D341Med (cell line): ENCODE measurements at regions not wholly inside any gene's neighbourhood (a gene's known extent, or its start where the extent isn't known, plus 50 kb on each side); places are given as distances from the start of the nearest gene placed in this dataset.
"Not testable (repeated sequence)": the region's sequence is repeated elsewhere in the genome, so short reads cannot be mapped to it uniquely, and the experiment has no call there.

Experiments used
- DNase-seq: peaks from one replicate; pipeline ENCODE4 v3.0.0; 2012; ENCODE audit warnings: low spot score

DNA sequence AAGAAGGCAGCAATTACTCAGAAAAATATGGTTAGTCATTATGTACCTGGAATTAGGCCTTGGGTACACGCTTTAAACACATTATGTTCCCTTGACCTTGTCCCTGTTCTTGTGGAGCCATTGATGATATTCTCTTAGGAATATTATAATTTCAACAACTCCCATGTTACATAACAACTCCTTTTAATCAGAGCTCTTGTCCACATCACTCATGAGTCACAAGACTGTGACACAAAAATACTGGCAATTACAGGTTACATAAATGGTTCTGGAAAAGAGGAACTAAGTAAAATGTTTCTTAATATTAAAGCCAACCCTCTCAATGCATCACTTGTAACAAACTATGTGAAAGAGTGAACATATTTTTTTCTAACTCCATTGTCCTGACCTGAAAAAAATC lies 143.8 kb upstream of the PCLO start:
- no peak for DNase-seq

DNA sequence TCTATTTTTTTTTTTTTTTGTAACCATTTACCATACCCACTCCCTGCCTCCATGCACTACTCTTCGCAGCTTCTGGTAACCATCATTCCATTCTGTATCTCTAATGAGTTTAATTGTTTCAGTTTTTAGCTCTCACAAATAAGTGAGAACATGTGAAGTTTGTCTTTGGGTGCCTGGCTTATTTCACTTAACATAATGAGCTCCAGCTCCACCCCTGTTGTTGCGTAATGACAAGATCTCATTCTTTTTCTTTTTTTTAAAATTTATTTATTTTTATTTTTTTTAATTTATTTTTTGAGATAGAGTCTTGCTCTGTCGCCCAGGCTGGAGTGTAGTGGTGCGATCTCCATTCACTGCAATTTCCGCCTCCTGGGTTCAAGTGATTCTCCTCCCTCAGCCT lies 142.3 kb upstream of the PCLO start:
- no peak for DNase-seq

DNA sequence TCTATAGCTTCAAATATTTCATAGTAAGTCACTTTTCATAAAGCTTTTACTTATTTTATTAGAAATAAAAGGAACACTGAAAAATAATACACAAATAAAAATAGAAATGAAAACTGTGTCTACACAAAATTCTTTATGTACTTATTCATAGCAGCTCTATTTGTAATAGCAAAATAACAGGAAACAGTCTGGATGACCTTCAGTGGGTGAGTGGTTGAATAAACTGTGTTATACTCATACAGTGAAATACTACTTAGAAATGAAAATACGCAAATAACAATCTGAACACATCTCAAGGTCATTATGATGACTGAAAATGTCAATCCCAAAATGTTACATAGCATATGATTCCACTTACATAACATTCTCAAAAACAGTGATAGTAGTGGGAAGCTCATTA lies 138.7 kb upstream of the PCLO start:
- DNase-seq: no peak

DNA sequence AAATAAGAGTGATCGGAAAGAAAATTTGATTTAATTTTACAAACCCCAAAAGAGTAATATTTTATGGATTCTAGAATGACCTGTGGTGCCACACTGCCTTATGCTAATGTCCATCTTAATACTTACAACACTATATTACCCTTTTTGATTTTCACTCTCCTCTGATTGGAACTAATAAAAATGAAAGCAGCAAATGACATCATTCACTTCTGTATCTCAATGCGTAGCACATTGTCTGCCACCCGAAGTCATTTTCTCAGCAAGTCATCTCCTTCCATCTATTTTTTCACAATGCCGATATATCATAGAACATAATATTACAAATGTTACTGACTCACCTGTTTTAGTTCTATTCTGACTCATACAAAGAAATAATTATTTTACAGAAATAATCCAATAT lies 127.5 kb upstream of the PCLO start:
- DNase-seq: no peak

DNA sequence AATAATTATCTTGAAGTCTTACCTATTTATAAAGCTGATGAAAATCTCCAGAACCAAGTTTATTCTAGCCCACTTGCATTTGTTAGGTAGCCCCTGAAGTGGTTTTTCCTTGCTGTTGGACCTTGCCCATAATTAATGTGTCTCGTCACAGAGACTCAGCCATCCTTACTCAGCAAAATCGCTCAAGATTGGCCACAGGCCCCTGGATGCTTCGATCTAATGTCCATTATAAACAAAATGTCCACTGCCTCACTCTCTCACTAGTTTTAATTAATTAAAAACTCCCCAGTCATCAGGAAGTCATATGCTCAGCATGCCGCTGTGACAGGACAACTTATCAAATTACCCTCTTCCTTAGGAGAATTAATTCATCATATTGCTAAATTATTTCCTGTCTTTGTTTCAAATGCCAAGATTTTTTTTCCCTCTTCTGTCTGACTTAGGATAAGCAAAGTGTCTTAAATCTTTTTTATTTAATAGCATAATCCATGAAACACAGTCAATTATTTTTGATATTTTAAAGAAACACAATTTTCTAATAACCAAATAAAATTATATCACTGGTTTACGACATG lies 126.8 kb upstream of the PCLO start:
- no peak for DNase-seq

DNA sequence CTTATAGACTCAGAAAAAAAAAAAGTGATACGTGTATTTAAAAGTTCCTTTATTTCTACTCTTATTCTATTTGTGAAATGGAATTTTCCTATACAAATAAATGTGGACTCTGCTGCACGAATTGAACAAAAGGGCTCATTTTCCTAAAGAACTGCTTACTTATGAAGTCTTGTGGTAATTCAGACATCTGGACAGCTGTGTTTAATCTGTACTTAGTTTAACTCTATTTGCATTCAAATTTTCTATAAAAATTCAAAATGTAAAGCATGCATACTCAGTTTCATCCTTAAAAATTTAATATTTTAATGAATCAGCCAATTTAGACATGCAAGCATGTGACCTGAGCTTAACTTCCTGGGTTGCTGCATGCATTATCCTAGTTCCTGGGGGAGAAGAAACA lies 118.0 kb upstream of the PCLO start:
- DNase-seq: no peak

DNA sequence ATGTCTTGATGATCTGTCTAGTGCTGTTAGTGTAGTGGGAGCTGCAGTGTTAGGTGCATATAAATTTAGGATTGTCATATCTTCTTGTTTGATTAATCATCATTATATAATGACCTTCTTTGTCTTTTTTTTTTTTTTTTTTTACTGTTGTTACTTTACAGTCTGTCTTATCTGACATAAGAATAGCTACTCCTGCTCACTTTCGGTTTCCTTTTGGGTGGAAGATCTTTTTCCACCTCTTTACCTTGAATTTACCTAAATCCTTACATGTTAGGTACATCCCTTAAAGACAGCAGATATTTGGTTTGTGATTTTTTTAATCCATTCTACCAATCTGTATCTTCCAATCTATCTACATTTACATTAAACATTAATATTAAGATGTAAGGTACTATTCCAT lies 113.6 kb upstream of the PCLO start:
- no peak for DNase-seq

DNA sequence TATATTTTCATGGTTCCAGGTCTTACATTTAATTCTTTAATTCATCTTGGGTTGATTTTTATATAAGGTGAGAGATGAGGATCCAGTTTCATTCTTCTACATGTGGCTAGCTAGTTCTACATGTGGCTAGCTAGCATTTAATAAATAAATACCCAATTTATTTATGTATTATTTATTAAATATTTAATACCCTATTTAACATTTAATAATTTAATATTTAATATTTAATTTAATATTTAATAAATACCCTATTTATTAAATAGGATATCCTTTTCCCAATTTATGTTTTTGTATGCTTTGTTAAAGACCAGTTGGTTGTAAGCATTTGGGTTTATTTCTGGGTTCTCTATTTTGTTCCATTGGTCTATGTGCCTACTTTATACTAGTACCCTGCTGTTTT lies 111.0 kb upstream of the PCLO start:
- DNase-seq: no peak

DNA sequence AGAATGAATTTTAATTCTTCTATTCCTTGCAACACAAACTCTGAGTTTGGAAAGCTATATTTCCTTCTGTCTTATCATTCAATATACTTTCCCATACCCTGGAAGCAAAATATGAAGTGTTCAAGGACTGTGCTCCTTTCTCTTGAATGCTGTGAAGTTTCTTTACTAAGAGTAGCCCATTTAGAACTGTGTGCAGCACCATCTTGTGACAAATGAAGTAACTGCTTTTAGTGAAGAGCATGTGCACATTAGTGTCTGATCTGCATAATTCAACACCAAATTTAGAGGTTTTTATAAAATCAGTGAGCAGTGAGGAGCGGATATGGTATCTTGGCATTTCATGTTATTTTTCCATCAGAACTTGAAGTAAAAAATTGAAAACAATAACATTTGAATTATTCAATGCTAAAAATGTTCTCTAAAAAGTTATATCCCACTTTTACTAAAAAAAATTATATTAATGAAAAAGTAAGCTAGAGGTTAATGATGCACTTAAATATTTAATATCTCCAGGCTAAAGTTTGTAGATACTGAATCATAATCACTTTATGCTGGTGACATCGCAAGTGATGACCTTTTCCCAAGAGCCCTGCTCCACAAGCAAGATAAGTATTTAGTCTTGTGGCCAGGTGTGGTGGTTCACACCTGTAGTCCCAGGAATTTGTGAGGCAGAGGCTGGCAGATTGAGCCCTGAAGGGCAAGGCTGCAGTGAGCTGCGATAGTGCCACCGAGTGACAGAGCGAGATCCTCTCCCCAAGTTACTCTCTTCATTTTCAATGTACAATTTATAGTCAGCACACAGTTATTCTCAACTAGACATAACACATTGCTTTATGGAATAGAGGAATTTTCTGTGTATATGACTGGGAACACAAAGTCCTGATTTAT lies 108.8 kb upstream of the PCLO start:
- DNase-seq: peak; percentile 46

DNA sequence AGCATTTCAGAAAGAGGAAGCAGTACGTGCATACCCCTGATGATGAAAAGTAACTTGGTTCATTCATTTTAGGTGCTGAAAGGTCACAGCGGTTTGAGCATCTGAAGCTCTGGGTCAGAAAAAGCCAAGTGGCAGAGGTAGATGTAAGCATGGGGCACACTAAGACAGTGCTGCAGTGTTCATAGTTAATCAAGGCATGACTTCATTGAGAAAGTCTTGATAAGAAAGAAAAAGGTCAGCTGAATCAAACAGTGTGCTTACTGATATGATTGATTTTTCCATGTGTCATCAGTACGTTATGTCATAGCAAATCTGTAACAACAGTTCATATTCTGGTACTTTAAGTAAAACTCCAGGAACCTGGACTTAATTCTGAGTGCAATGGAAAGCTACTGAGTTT lies 107.7 kb upstream of the PCLO start:
- no peak for DNase-seq

DNA sequence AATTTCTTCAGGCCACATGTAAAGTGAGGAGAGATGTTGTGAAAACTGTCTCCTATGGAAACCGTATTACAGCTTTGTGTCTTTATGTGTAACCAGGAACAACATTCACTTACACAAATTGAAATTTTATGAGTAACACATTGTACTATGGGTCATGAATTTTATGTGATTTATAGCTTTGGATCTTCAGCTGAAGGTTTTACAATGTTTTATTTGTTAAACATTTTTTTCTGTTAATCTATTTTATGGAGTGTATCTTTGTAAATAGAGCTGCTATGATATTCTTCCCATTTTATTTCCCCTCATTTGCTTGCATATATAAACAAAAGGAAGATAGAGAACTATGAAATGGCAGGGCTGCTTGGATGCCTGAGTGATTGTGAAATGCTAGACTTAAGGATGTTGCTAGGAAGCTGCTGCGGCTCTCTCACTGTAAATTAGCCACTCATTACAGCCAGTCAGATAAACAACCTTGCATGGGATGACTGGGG lies 104.5 kb upstream of the PCLO start:
- DNase-seq: no peak

DNA sequence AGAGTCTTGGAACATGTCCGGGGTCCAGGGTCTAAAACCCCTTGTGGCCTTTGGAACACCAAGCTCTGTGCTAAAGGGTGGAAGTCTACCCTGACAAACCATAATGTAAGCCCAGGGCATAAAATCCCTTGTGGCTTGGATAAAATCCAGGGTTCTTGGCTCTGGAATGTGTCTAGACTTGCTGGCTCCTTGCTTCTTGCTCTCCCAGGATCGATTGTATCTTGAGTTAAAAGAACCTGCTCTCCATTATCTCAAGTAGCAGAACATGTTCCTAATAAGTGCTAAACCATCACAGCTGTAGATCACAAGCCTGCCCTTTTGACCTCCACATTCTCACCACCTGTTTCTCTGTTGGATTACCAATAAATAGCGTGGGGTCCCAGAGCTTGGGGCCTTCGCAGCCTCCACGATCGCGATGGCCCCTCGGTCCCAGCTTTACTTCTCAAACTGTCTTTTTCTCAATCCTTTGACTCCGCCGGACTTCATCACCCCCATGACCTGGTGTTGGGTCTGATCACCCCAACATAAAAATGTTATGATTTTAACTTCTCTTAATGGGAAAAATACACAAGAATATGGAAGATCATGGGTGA lies 100.9 kb upstream of the PCLO start:
- not testable (repeated sequence) for DNase-seq

DNA sequence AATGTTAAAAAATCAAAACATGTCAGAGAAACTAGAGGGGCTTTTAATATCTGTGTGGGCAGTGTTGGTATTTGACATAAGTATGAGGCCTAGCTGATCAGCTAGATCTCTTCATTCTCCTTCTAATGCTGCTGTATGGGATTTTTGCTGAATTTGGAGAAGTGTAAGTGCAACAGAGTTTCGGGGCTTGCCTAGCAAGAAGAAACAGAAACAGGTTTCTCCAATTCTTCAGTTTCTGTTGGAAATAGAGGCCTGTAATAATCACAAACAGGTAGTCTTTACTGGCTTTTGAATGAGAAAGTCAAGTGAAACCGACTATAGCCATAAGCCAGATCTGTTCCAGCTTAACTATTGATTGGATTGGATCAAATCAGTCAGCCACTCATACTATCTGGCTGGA lies 96.4 kb upstream of the PCLO start:
- no peak for DNase-seq

DNA sequence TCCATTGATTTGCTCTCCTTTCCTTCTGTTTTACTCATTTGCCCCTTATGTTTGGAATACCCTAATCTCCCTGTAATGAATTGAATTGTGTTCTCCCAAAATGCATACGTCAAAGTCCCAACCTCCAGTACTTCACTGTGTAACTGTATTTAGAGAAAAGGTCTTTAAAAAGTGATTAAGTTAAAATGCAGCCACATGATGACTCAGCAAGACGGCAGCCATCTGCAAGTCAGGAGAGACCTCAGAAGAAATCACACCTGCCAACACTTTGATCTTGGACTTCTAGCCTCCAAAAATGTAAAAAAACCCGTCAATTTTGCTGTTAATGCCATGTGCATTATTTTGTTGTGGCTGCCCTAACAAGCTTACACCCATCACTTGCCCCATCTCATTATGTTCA lies 85.3 kb upstream of the PCLO start:
- DNase-seq: no peak

DNA sequence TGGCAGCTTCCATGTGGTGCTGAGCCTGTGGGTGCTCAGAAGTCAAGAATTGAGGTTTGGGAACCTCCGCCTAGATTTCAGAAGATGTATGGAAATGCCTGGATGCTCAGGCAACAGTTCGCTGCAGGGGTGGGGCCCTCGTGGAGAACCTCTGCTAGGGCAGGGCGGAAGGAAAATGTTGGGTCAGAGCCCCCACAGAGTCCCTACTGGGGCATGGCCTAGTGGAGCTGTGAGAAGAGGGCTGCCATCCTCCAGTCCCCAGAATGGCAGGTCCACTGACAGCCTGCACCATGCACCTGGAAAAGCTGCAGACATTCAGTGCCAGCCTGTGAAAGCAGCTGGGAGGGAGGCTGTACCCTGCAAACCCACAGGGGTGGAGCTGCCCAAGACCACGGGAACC lies 56.5 kb upstream of the PCLO start:
- DNase-seq: not testable (repeated sequence)

DNA sequence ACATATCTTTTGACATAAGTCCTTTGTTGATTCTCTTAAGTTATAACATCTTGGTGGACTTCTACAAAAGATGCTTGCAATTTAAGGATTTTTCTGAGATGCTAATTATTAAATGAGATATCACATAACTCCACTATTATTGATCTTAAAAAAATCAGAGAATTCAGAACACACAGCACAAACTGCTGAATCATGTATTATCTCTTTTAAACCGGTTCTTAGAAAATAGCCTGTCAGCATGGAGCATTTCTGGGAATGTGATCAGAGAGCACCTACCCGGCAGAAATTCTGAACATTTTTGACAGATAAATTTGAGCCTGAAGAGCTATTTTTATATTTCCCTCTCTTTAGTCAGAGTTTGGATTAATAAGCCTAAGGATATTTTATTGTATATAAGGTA lies 50.2 kb upstream of the PCLO start:
- no peak for DNase-seq
